Endothelial cell of umbilical vein (primary cell): ENCODE measurements at regions not wholly inside any gene's neighbourhood (a gene's known extent, or its start where the extent isn't known, plus 50 kb on each side); places are given as distances from the start of the nearest gene placed in this dataset.

ENCODE experiments used
- CTCF ChIP-seq, 2 donors: IDR thresholded peaks; 1 replicate in 1 of 2; 2 replicates in 1 of 2; pipeline ENCODE4 v1.5.1; 2011; ENCODE audit warnings: low read length in 2 of 2, mild to moderate bottlenecking in 2 of 2, moderate library complexity in 2 of 2, control low read depth in 1 of 2, inconsistent platforms in 1 of 2, low read depth in 1 of 2; ENCODE audit not compliant: insufficient read depth in 1 of 2; ENCODE audit errors: extremely low read depth in 1 of 2
- EZH2 ChIP-seq: IDR thresholded peaks from 2 replicates; pipeline ENCODE4 v1.6.1; 2012; ENCODE audit warnings: borderline replicate concordance, low read depth, mild to moderate bottlenecking, moderate library complexity, low read length, inconsistent platforms; ENCODE audit not compliant: severe bottlenecking
- FOS ChIP-seq: IDR thresholded peaks from 2 replicates; pipeline ENCODE4 v1.6.1; 2011; ENCODE audit warnings: mild to moderate bottlenecking, low read length, moderate library complexity, borderline replicate concordance; ENCODE audit not compliant: insufficient read depth
- JUN ChIP-seq: IDR thresholded peaks from 2 replicates; pipeline ENCODE4 v1.6.1; 2011; ENCODE audit warnings: borderline replicate concordance, low read depth; ENCODE audit not compliant: insufficient read length, insufficient read depth
- MAX ChIP-seq: IDR thresholded peaks from 2 replicates; pipeline ENCODE4 v1.6.1; 2011; ENCODE audit not compliant: insufficient read depth, insufficient read length
- MYC ChIP-seq: IDR thresholded peaks from one replicate; pipeline ENCODE4 v1.6.1; 2011; ENCODE audit warnings: mild to moderate bottlenecking, low read depth, low read length
- POLR2A ChIP-seq: IDR thresholded peaks from 2 replicates; pipeline ENCODE4 v1.6.1; 2012; ENCODE audit warnings: low read depth, mild to moderate bottlenecking, control low read depth, low read length
- POLR2AphosphoS5 ChIP-seq: IDR thresholded peaks from 2 replicates; pipeline ENCODE4 v1.6.1; 2012; ENCODE audit warnings: low read depth, mild to moderate bottlenecking, control low read depth, low read length, moderate library complexity; ENCODE audit not compliant: insufficient read depth

GRCh38 chr2:49351560-49351959 lies 197.2 kb upstream of the FSHR start:
- TF ChIP-seq POLR2A (no peak), CTCF (IDR thresholded peaks at IDR 0.05; ENCODE audit: extremely low read depth in 1 of 2, insufficient read depth in 1 of 2, low read depth in 1 of 2, low read length in 2 of 2) (no peak), EZH2 (no peak), MYC (no peak), JUN (no peak), MAX (no peak), POLR2AphosphoS5 (no peak), FOS (no peak)
